Esophagus mucosa (tissue), 1 donor: ENCODE measurements at regions not wholly inside any gene's neighbourhood (a gene's known extent, or its start where the extent isn't known, plus 50 kb on each side); places are given as distances from the start of the nearest gene placed in this dataset.

Source experiments
- ATAC-seq: fragments of 200-7000 bp; cut with Tn5 transposase; one replicate; pipeline ENCODE4 v1.9.1; 2020
- donor health status: DM: yes; HTN: yes; CAD: no.

- ATAC-seq = no peak
Measured at GRCh38 chr18:45228796-45229388, 386.4 kb upstream of the SLC14A2 start.

DNA sequence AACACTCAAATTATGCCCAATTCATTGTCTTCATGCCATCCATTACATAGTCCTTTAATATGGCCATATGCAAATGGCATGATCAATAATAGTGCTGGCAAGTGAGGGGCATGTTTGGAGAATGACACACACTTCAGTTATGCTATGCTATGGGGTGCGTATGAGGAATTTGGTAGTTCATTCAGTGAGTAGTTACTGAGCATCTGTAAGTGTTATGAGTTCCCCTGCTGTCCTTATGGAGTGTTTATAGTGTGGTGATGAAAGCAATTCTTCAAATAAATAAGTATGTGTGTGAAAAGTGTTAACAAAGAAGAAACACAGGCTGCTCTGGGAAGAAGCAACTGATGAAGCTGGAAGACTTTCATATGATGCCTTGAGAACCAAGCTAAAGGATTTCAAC lies 383.7 kb upstream of the SLC14A2 start:
- ATAC-seq = no peak

GRCh38 chr18:45232061-45232460 lies 383.2 kb upstream of the SLC14A2 start:
- ATAC-seq = no peak

DNA sequence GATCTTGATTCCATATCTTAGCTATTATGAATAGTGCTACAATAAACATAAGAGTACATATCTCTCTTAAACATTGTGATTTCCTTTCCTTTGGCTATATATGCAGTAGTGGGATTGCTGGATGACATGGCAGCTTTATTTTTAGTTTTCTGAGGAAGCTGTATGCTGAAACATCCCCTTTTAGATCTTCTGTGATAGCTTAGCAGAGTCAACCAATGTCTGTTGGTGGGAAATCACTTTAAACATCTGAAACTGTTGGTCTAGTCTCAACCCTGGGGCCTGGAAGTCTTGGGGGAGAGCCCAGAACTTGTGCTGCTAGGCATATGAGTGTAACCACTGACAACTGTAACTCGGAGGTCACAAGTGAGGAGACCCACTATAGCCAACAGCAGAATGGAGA lies 378.6 kb upstream of the SLC14A2 start:
- no peak for ATAC-seq

DNA sequence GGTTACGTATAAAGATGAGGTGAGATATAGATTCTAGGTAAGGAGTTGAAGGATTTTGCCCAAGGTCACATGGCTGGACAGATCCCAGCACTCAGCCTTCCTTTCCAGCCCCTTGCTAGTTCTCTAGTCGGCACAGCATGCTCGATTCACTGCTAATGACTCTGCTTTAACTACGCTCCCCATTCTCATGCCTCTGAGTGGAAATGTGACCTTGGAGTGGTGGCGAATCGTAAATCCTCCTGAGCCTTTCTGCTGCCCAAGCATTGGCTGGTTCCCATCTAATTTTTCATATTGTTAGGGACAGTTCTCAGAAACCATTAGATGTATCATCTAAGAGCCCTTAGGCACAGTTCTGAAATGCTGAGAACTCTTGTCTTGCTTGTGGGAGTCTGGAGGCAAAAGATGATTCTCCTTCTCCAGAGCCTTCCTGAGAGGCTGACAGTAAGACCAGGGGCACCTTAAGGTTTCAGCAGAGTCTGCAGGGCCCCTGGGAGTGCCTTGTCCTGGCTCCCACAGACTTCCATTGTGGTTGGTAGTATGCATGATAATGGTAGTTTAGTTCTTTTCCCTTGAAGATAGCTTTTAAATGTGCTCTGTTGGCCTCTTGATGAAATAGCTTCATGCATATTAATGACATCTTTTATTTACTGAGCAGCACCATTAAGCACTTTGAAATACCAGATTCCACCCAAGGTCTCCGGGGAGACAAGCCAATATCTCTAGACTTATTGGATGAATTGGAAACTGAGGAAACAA lies 377.8 kb upstream of the SLC14A2 start:
- ATAC-seq = no peak

DNA sequence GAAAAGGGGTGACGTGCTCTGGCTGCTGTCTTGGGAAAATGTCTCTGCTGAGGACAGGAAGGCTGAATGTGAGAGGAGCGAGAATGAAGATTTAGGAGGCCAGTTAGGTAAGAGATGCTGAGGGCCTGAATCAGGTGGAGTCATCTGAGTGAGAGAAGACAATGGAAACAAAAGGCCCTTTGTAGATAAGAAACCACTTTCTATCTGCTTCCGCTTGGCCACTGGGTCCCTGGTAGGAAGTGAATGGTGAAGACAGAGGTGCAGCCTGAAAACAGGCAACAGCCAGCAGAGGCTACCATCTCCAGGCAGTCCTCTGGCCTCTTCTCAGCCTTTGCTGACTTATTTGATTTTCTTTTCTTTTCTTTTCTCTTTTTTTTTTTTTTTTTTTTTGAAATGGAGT lies 374.0 kb upstream of the SLC14A2 start:
- no peak for ATAC-seq

DNA sequence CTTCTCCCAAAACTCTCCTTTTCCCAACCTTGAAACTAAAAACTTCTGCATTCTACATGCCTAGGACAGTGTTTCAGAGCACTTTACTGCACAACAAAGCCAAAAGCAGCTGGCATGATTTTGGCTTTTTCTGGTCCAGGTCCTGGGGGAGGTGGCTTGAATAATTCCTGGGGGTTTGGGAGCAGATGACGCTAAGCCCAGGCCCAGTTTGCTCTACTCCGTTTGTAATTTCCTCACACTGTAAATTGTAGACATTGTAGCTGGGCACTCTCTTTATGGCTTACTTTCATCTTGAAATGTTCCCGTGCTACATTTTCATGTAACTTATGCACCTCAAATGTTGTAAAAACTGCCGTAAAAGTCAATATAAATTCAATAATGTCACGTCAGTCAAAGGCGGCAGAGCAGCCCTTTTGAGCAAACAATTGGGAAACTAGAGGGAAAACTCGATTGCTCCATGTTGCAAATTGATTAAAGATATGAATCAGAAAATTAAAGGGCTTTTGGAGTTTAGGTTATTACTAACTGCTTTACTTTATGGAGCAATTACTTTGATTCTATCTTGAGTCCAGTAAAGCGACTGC lies 373.2 kb upstream of the SLC14A2 start:
- ATAC-seq = no peak

GRCh38 chr18:45243340-45244110 lies 371.8 kb upstream of the SLC14A2 start:
- peak; percentile 43 for ATAC-seq

DNA sequence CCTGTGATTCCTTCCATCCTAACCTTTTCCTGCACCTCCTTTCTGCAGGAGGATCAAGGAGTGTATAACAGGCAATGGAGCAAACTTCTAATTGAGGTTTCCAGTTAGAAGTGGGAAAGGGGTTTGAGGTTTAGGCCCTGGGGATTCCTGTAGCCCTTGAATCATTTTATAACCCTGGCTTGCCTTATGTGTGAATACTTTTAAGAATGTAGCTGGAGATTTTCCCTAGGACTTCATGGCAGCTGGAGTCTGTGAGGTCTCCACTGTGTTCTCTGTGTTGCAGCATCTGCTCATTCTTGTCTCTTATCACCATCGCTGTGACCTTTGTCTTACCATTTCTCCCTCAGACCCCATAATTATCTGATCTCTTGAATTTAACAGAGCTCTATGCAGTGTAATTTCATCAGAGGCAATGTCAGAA lies 370.2 kb upstream of the SLC14A2 start:
- ATAC-seq = no peak

DNA sequence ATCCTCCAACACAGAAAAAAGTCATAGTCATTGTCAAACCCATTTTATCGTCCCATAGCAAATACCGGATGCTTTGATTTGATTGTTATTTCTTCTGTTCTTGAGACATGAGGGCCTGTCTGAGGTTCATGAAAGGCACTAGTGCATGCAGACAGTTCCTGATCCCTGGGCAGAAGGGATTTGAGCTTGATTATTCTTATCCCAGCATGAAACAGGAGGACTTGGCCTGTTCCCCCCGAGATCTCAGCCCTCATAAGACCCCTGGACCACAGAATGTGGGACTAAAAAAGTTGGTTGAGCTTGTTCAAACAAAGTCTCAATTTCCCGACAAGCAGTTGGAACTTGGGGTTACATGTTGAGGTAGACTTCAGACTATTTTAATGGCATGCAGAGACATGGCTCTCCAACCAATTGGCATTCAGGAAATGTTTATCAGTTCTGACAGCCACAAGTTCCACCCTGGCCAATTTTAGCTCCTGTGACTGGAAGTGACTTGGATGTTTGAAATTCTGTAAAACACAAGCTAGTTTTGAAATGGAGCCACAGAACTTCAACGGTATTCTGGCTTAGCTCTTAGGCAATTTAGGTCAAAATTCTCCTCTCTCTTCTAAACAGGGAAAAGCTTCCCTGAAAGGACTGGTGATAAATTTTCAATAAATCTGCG lies 366.9 kb upstream of the SLC14A2 start:
- no peak for ATAC-seq

- no peak for ATAC-seq
Measured at GRCh38 chr18:45249246-45249661, 366.0 kb upstream of the SLC14A2 start.

DNA sequence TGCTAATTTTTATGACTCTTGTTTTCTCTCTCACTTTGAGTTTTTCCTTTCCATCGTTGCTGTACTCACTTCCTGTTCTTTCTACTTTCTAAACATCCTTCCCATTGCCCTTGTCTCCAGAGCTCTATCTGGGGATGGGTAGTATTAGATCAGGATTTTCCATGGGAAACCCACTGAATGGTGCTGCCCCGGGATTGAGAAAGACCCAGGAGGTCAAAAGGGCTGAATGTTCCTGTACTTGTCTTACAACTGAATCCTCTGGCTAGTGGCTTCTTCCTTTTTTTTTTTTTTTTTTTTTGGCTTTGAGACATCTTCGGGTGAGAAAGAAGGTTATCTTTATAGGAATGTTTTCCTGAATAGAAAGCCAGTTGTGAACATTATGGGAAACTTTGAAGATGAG lies 364.8 kb upstream of the SLC14A2 start:
- no peak for ATAC-seq

- ATAC-seq = no peak
Measured at GRCh38 chr18:45251236-45251635, 364.0 kb upstream of the SLC14A2 start.

DNA sequence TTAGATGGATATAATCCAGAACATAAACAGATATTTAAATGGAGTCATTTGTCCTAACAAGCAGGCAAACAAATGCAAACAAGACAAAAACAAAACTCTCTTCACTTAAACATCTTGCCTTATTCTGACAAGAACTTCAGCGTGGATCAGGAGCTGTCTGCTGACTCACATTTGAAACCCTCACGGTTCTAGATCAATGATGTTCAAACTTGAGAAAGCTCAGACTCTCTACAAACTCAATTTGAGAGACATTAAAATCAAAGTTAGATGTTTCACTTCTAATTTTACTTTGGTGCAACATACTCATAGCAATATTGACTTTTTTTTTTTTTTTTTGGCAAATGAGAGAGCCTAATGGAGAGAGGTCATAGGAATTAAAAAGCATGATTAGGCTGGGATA lies 362.8 kb upstream of the SLC14A2 start:
- ATAC-seq = no peak

- ATAC-seq = no peak
Measured at GRCh38 chr18:45253056-45253565, 362.2 kb upstream of the SLC14A2 start.

GRCh38 chr18:45253973-45254708 lies 361.1 kb upstream of the SLC14A2 start:
- no peak for ATAC-seq

DNA sequence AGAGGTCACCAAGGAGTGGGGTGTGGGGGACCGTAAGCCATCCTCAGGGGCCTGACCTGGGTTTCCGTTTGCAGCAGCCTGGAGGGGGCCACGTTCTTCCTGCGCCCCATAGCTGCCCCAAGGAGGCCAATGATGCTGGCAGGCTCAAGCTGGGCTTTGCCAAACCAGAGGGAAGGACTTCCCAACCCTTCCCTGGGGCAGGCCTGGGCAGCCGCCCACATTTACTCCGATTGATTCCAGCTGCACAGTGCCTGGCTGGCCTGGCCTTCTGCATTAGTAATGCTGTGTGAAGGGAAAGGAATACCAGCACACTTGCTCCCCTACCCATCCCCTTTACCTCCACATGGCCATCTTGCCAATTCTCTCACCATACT lies 360.6 kb upstream of the SLC14A2 start:
- peak; percentile 41 for ATAC-seq

DNA sequence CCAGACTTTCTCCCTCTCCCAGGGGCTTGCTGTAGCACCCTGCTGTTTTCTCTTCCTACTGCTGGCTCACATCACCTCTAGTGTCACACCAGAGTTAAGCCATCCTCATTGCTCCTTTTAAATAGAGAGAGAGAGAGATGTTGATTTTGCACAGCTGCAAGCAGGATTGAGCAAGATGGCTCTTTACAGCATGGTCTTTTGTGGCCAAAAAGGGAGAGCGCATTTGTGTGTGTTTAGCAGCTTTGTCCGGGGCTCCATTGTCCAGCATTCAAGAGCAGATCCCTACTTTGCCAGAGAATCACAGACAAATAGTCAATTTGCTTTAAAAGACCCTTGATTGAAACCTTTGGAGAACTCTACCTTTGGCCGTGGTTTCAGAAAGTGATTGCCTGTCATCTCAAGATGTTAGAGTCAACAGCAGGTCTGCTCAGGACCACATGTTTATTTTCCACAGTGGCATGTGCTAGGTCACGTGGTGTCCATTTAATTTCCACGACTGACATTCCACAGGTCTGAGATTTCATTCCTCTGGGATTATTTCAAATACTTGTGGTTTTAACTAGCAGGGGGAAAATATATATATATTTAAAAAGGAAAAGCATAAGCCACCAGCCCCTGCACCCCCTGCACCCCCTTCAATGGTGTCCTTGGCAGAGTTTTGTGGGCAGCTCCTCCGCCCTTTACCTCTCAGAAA lies 359.9 kb upstream of the SLC14A2 start:
- no peak for ATAC-seq

- no peak for ATAC-seq
Measured at GRCh38 chr18:45260125-45260524, 355.2 kb upstream of the SLC14A2 start.

- no peak for ATAC-seq
Measured at GRCh38 chr18:45266023-45266422, 349.3 kb upstream of the SLC14A2 start.

- no peak for ATAC-seq
Measured at GRCh38 chr18:45267622-45268021, 347.7 kb upstream of the SLC14A2 start.
